ENCODE measurements at regions not wholly inside any gene's neighbourhood (a gene's known extent, or its start where the extent isn't known, plus 50 kb on each side); places are given as distances from the start of the nearest gene placed in this dataset.

DNA sequence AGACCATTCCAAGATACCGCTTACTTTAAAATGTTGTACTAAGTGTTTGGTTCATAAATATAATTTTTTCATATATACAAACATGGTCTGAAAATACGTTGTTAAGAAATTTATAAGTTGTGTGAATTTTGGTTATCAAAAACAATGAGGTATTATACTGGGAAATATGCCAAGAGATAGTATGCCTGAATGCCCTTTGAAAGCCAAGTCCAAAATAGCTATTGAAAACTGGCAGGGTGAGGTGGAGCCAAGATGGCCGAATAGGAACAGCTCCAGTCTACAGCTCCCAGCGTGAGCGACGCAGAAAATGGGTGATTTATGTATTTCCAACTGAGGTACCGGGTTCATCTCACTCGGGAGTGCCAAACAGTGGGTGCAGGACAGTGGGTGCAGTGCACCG is 533.5 kb downstream of the ZNF608 start:
- no peaks in the 10 kb centered on the region for H3K36me3 Mint-ChIP-seq
- no peak for DNase-seq (ENCODE audit: low spot score in 2 of 2)
- no peak overlapping the region for H3K27ac Mint-ChIP-seq
- peaks cover 10 to 13% of the 10 kb centered on the region in 2 donors for H3K9me3 Mint-ChIP-seq
- ATAC-seq: no peak

DNA sequence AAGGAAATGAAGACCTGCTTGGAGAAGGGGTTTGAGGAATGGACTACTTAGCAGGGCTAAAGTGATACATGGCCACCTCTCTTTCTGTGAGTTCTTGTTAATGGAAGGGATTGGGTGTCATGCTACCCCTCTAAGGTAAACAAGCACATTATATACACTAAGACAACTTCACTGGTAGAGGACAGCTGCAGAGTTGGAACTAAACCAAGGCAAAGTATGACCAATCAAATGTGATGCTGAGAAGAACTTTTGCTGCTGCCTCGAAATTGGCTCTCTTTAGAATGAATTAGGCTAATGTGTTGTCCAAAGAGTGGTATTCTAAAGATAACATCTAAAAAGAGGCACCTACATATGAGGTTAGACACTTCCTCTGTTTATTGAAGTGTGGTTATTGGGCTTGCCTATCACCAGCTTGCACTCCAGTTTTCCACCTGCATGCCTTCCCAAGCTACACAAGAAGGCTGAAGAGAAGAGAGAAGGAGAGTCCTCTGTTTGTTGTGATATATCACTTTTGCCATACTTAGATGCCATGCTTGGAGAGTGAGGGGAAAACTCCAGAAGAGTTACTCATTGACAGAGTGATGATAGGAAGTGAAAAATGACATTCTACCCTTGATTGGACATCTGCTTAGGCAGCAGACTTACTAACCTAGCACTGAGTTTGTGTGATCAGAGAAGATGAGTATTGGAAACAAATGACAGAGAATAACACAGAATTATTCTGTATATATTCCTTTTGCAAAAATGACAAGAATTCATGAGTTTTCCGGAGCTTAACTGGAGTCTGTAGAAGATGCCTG is 536.1 kb downstream of the ZNF608 start:
- ATAC-seq (no peak), DNase-seq (ENCODE audit: low spot score in 2 of 2) (no peak)
- Mint-ChIP-seq H3K27ac (no peak overlapping the region), H3K9me3 (peaks cover 10 to 11% of the 10 kb centered on the region in 2 donors), H3K36me3 (no peaks in the 10 kb centered on the region)

DNA sequence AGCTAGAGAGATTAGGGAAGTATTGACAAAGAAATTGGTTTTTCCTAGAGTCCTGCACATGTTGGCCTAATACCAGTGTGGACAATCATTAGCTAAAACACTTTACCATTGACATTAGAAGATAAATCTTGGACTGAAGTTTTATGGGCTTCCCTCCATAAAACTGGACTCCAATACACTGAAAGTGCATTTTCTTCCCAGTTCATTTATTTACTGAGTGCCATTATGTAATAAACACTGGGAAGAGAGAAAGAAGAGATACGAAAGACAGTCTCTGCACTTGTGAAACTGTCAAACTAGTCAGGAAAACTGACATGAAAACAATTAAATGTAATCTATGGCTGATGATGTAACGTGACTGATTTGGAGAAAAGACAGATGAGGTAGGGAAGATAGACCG is 539.3 kb downstream of the ZNF608 start:
- H3K9me3 Mint-ChIP-seq: peaks cover 16 to 19% of the 10 kb centered on the region in 2 donors
- ATAC-seq (no peak), DNase-seq (ENCODE audit: low spot score in 2 of 2) (no peak)
- no peaks in the 10 kb centered on the region for H3K36me3 Mint-ChIP-seq
- no peak overlapping the region for H3K27ac Mint-ChIP-seq

DNA sequence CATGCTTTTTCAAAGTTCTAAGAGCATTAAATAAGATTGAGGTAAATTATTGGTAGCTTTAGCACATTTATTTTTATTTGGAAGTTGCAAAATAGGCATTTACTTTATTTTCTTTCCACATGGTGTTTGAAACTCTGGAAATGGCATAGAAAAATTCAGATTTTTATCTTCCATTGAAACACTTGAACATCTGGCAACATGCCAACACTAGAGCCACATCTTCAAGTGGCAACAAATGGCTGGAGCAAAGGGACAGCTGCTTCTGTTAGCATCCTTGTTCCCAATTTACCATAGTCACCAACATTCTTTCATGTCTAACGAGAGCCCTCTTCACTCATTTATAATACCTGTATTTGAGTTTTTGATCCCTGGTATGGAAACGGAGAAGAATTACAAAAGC is 539.9 kb downstream of the ZNF608 start:
- no peak for DNase-seq (ENCODE audit: low spot score in 2 of 2)
- Mint-ChIP-seq H3K9me3 (peaks cover 16 to 17% of the 10 kb centered on the region in 2 donors), H3K27ac (no peak overlapping the region), H3K36me3 (no peaks in the 10 kb centered on the region)
- no peak for ATAC-seq

DNA sequence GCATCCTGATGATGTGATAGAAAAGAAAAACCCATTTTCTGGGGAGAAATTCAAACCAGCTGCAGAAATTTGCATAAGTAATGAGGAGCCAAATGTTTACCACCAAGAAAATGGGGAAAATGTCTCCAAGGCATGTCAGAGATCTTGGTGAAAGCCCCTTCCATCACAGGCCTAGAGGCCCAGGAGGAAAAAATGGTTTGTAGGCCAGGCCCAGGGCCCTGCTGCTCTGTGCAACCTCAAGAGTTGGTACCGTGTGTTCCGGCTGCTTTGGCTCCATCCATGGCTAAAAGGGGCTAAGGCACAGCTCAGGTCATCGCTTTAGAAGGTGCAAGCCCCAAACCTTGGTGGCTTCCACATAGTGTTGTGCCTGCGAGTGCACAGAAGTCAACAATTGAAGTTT is 543.1 kb downstream of the ZNF608 start:
- Mint-ChIP-seq H3K27ac (no peak overlapping the region), H3K36me3 (no peaks in the 10 kb centered on the region), H3K9me3 (peaks cover 15 to 16% of the 10 kb centered on the region in 2 donors)
- DNase-seq (ENCODE audit: low spot score in 2 of 2) (no peak), ATAC-seq (no peak)

DNA sequence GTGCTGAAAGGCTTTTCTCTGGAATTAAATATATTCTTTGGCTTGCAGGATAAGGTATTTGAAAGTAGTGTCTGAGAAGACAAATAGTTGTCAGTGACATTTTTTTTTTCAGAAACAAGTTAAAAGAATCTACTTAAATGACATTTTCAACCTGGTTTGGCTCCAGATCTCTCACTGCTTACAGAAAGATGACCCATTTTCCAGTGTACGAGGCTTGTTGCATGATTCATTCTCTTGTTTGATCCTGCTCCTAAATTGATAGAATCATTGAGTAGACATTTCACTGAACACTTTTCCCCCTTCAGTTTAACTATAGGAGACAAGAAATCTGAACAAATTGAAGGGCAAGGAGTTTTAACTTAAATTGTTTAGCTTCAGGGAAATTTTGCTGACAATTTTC is 546.1 kb downstream of the ZNF608 start:
- no peaks in the 10 kb centered on the region for H3K36me3 Mint-ChIP-seq
- ATAC-seq: no peak
- no peak overlapping the region for H3K27ac Mint-ChIP-seq
- H3K9me3 Mint-ChIP-seq: peaks cover 12 to 19% of the 10 kb centered on the region in 2 donors
- no peak for DNase-seq (ENCODE audit: low spot score in 2 of 2)

DNA sequence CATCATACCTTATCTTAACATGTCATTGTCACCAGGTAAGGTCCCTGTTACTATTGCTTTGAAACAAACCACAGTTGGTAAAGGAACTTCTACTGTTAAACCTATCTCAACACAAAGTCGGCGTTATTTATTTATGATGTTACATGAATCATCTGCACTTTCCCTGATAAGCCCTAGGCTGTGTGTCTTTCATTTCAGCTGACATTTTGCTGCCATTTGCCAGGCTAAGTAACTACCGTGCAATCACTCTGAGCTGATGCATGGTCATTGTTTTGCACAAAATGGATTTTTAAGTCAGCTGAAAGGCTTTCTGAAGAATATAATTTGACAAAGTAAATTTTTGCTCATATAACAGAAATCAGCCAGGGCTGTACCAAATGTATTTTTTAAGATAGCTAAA is 546.5 kb downstream of the ZNF608 start:
- Mint-ChIP-seq H3K9me3 (peaks cover 12 to 19% of the 10 kb centered on the region in 2 donors), H3K36me3 (no peaks in the 10 kb centered on the region), H3K27ac (no peak overlapping the region)
- DNase-seq (ENCODE audit: low spot score in 2 of 2): no peak
- no peak for ATAC-seq

DNA sequence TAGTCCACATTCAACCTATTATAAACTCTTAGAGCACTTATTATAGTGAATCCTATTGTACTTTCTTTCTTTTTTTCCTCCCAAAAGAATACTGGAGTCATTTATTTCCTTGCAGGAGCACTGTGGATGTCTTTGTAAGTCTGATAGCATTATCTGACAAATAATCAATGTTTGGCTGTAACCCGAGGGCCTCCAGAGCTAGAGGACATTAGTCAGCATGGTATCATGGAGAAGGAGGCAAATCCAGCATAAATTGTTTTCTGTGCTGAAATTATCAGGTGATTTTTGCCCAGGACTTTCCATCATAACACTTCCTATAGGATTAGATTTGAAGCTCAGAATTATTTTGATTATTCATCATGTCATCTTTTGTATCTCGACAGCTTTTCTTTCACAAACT is 551.0 kb downstream of the ZNF608 start:
- Mint-ChIP-seq H3K27ac (no peak overlapping the region), H3K9me3 (peaks cover 0 to 19% of the 10 kb centered on the region in 2 donors), H3K36me3 (no peaks in the 10 kb centered on the region)
- no peak for ATAC-seq
- DNase-seq (ENCODE audit: low spot score in 2 of 2): no peak

DNA sequence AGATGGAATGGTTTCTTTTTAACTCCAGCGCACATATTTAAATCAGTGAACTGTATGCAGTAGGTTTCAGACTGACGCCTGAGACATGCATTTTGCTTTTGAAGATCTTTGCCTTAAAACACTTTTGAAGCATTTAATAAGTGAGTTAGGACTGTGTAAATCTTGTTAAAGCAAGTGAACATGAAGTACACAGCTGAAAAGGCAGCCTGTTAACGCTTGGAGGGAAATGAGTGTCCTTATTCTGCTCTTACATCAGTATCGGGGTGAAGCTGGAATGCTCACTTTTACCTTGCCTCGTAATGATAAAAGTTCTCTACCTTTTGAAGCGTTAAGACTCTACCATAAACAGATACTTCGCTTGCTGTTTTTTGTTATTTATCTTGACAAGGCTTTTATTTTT is 552.2 kb downstream of the ZNF608 start:
- H3K9me3 Mint-ChIP-seq: peaks cover 2 to 19% of the 10 kb centered on the region in 2 donors
- DNase-seq (ENCODE audit: low spot score in 2 of 2): no peak
- ATAC-seq: no peak
- no peak overlapping the region for H3K27ac Mint-ChIP-seq
- H3K36me3 Mint-ChIP-seq: no peaks in the 10 kb centered on the region

DNA sequence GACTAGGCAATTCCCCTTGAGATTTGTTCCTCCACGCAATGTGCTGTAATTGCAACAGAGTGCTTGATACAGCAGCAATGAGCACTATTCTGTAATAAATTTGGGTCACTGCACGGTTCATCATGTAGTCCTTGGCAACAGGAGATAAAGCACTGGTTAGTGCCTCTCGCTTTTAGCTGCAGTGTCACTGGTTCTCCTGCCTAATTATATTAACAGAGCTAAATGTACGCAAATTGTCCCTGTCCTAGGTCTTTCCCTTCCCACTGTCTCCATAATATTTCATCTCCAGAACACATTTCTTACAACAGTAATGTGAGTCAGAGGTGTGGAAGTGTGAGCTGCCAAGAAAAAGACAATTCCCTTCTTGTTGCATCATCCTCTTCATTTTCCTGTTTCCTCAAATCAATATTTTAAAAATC is 553.1 kb downstream of the ZNF608 start:
- DNase-seq (ENCODE audit: low spot score in 2 of 2): no peak
- H3K36me3 Mint-ChIP-seq: no peaks in the 10 kb centered on the region
- no peak overlapping the region for H3K27ac Mint-ChIP-seq
- H3K9me3 Mint-ChIP-seq: peaks cover 4 to 15% of the 10 kb centered on the region in 2 donors
- no peak for ATAC-seq

DNA sequence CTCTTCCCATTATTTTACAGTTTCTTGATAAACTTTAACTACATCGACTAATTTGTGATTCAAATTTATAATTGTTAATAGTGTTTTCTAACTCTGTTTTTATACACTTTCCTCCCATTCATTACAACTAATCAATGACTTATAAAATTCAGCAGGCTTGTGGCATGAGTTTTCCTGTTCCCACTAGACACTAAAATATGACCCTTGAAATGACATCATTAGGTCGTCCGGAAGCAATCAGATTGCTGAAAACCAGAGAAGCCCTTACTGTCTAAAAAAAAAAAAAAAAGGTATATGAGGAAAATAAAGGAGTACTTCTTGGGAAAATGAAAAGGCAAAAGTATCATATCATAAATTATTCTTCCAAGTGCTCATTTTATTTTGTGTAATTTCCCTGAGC is 553.7 kb downstream of the ZNF608 start:
- no peak overlapping the region for H3K27ac Mint-ChIP-seq
- DNase-seq (ENCODE audit: low spot score in 2 of 2) (no peak), ATAC-seq (no peak)
- H3K9me3 Mint-ChIP-seq: peaks cover 4 to 11% of the 10 kb centered on the region in 2 donors
- H3K36me3 Mint-ChIP-seq: no peaks in the 10 kb centered on the region

DNA sequence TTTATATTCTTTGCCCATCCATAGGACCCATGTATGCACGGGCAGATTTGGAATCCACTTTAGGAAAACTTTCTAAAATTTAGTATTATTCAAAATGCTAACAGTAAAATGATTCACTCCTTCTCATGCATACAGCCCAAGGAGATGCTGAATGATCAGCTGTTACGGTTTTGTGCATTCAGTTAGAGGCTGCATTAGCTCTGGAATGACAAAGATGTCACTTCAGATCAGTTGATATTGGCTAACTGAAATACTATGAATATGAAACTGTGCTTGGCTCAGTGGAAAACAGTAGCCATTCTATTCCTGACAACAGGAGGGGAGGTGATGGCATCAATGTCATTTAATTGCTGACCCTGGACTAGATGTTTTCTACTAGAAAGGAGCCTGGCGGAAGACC is 560.7 kb downstream of the ZNF608 start:
- no peak overlapping the region for H3K27ac Mint-ChIP-seq
- H3K9me3 Mint-ChIP-seq: peaks cover 0 to 4% of the 10 kb centered on the region in 2 donors
- H3K36me3 Mint-ChIP-seq: no peaks in the 10 kb centered on the region
- ATAC-seq: no peak
- no peak for DNase-seq (ENCODE audit: low spot score in 2 of 2)

DNA sequence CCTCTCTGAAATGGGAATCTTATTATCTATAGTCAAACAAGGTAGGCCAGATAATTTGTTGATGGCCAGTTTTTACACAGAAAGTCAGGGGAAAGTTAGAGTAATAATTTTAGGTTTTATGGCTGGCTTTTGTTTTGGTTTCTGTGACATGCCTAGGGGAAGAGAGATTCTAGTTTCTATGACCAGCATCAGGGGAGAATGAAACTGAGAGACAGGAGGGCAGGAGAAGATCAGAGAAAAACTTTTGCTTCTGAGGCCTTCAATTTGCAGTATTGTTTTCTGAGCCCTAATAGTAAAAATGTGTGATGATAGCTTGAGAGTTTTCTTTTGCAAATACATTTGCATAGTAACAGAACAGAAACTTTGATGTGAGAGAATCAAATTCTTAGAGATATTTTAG is 564.3 kb downstream of the ZNF608 start:
- H3K27ac Mint-ChIP-seq: no peak overlapping the region
- DNase-seq (ENCODE audit: low spot score in 2 of 2) (no peak), ATAC-seq (no peak)
- H3K9me3 Mint-ChIP-seq: no peaks in the 10 kb centered on the region
- no peaks in the 10 kb centered on the region for H3K36me3 Mint-ChIP-seq

DNA sequence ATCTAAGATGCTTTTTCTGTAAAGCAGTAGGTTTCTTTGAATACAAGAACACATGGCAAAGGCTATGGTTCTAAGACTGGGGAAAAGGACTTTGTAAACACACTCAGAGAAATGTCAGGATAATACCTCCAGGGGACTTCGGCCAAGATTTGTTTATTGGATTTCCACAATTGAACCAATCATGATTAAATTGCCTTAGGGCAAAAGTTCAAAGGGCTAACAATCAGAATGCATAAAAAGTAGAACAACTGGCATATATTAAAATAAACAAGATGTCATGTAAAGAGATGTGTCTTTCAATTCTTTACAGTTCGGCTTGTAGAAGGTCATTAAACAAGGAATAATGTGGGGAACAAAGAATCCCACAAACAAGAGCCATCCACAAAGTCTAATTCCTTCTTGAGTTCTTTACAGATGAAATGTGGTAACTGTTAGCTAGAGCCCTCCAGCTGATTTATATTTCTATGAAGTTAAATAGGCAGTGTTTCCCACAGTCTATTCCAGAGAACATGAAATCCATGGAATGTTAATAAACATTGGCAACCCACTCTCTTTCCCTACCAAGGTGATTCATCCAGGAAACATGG is 565.5 kb downstream of the ZNF608 start:
- Mint-ChIP-seq H3K36me3 (no peaks in the 10 kb centered on the region), H3K9me3 (no peaks in the 10 kb centered on the region), H3K27ac (no peak overlapping the region)
- no peak for DNase-seq (ENCODE audit: low spot score in 2 of 2)
- ATAC-seq: no peak

DNA sequence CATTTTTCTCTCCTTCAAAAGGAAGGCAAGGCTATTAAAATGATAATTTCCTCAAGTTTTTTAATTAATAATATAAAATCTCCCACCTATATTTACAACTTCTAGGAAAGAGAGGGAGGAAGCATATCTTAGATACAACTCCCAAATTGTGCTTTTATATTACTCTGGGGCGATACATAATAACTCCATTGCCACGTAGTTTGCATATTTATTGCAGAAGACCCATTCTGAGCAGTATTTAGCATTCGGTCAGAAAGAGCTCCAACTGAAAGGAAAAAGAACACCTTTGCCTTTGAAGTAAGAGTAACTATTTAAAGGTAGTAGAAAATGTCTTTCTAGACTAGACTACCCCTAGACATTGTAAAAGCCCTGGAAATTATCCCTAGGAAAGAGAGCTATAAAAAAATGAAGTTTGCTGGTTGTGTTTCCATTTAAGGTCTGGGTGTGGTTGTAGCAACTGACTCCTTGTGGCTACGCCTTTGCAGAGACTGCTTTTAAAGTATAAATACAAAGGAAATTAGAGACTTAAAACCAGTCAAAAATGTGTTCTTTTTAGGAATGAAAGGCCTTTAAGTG is 566.1 kb downstream of the ZNF608 start:
- H3K27ac Mint-ChIP-seq: no peak overlapping the region
- ATAC-seq (no peak), DNase-seq (ENCODE audit: low spot score in 2 of 2) (no peak)
- H3K36me3 Mint-ChIP-seq: no peaks in the 10 kb centered on the region
- H3K9me3 Mint-ChIP-seq: no peaks in the 10 kb centered on the region

DNA sequence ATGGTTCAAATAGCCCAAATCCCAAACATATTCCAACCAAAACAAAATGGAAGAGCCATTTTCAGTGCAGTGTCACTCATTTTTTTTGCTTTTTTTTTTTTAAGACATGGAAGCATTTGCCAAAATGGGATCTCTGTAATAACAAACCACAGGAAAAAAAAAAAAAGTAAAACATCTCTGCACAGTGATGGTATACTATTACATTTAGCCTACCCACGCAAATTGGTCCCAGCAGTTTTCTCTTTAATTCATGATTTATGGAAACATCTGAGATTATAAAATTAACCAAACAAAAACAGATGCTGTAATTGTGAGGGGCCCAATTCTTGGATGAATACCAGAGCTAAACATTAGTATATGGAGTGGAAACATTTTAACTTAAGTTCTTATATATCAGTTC is 566.6 kb downstream of the ZNF608 start:
- H3K9me3 Mint-ChIP-seq: no peaks in the 10 kb centered on the region
- DNase-seq (ENCODE audit: low spot score in 2 of 2) (no peak), ATAC-seq (no peak)
- H3K27ac Mint-ChIP-seq: no peak overlapping the region
- H3K36me3 Mint-ChIP-seq: no peaks in the 10 kb centered on the region

DNA sequence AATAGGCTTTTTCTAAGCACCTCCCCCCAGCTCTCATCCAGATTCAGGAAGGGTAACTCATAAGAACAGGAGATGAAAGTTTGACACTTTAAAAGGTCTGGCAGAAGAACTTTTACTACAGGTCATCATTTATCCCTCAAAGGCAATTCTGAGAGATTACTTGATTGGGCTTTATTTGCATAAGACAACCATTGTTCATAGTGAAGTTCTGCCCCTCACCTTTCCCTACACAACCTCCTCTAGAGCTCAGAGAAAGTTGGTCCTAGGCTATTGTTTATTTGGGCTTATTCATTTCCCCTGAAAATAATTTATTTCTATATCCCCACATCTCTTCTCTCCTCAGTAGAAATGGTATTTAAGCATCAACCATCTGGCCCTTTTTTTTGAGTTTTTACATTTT is 568.4 kb downstream of the ZNF608 start:
- ATAC-seq: no peak
- Mint-ChIP-seq H3K9me3 (no peaks in the 10 kb centered on the region), H3K27ac (no peak overlapping the region), H3K36me3 (no peaks in the 10 kb centered on the region)
- no peak for DNase-seq (ENCODE audit: low spot score in 2 of 2)

DNA sequence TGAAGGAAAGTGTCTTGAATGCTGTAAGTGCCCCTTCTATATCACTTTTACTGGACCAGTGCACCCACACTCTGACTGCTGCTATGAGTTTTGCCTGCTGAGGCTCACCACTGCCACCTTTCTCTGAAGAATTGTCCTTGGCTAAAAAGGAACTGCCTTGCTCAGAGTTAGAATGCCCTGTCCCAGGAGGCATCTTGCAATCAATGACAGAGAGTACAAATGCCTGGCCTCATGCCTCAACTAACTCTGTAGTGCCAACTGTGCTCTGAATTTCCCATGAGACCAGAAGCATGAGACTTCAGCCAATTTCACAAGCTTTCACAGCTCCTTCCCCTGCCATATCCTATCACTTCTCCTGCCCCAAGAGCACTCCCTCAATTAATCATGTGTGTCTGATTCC is 569.7 kb downstream of the ZNF608 start:
- Mint-ChIP-seq H3K27ac (no peak overlapping the region), H3K36me3 (no peaks in the 10 kb centered on the region), H3K9me3 (peaks cover 0 to 8% of the 10 kb centered on the region in 2 donors)
- ATAC-seq (no peak), DNase-seq (ENCODE audit: low spot score in 2 of 2) (no peak)
